ENCODE measurements at regions not wholly inside any gene's neighbourhood (a gene's known extent, or its start where the extent isn't known, plus 50 kb on each side); places are given as distances from the start of the nearest gene placed in this dataset.

DNA sequence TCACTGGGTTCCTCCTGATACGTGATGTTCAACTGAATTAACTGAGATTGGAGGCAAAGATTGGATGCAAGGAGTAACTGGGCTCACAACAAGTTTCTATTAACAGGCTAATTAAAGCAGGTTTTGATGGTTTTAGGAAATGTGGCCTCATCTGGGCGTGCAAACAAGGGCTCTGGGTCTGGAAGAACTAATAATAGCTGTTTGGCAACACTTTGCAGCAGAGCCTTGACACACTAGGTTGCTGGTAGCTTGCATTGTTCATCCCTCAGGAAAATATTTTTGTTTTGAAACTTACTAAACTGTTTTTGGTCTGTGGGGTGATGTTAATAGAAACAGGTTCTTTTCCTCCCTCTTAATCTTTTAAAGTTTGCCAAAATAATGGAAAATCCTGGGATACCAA is 117.2 kb upstream of the CD93 start:
- no peak for DNase-seq

- DNase-seq: no peak
These were observed 115.5 kb upstream of the CD93 start for GRCh38 chr20:23201658-23202057.

DNA sequence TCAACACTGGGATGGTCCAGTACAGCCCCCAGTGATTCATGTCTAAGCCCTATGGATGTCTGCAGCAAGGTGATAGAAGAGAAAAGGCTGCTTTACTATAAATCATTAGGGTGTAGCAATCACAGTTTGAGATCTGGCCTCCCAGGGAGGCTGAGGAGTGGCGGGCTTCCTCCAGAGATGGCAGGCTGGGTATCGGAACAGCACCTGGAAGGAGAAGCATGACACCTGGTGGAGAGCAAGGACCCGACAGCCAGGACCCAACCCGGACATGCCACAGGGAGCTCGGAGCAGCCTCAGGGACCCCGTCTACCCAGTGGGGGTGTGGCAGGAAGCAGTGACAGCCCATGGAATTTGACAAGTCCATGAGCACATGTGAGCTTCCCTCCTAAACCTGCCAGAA is 114.8 kb upstream of the CD93 start:
- no peak for DNase-seq

DNA sequence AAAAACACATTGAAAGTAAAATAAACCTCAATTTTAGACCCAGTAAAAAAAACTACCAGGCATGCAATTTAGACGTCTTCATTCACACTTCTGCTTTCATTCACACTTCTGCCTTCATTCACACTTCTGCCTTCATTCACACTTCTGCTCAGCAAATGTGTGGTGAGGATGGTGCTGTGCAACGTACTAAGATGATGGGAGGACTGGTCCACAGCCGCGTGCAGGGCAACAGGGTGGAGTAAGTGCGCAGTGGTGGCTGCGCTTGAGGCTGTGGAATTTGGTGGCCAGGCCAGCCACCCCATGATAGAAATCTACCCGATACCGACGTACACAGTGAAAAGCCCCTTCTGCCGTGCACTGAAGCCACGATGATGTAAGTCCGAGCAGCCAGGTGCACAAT is 114.3 kb upstream of the CD93 start:
- DNase-seq: no peak

GRCh38 chr20:23199356-23199755 is 113.2 kb upstream of the CD93 start:
- DNase-seq: no peak

GRCh38 chr20:23198815-23199214 is 112.7 kb upstream of the CD93 start:
- no peak for DNase-seq

DNA sequence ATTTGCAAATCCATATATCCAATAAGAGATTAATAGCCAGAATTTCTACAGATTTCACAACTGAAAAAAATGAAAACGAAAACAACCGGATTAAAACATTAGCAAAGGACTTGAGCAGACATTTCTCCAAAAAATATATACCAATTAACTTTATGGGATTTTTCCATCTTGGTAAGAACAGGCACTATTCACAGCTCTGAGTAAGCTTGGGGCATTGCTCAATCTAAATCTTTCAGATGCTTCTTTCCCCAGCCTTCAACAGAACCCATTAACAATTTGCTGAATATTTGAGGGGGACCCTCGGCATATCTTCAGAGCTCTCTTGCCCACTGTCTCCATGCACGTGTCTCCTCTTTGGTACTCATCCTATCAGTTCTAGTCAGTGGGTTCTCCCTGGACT is 111.7 kb upstream of the CD93 start:
- DNase-seq: no peak

- no peak for DNase-seq
These were observed 109.5 kb upstream of the CD93 start for GRCh38 chr20:23195636-23196035.

DNA sequence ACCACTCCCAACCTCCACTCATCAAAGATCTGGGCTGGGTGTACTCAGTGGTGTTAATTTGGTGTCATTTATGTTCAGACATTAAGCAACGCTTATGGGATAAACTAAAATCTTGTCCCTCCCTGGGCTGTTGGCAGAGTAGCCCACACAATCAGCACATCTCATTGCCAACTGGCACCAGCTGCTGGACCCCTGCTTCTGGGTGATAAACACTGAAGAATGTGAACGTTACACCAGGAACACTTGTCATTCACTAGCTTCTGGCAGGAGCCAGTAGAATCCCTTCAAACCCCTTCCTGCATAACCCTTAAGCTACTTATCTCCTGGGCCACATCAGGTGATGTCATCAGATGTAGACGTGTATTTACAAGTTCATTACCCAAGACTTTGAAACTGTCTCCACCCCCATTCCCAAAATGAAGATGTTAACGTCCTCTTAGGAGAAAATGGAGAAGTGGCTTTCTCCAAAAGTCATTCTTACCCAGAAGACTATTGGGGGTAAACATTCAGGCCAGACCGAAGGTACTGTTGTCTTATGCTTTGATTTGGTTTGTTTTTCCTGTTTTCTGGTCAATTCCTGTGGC is 107.8 kb upstream of the CD93 start:
- DNase-seq: no peak

- DNase-seq: no peak
These were observed 106.3 kb upstream of the CD93 start for GRCh38 chr20:23192469-23192868.

- DNase-seq: no peak
These were observed 104.4 kb upstream of the CD93 start for GRCh38 chr20:23190557-23190956.

- no peak for DNase-seq
These were observed 103.7 kb upstream of the CD93 start for GRCh38 chr20:23189854-23190253.

DNA sequence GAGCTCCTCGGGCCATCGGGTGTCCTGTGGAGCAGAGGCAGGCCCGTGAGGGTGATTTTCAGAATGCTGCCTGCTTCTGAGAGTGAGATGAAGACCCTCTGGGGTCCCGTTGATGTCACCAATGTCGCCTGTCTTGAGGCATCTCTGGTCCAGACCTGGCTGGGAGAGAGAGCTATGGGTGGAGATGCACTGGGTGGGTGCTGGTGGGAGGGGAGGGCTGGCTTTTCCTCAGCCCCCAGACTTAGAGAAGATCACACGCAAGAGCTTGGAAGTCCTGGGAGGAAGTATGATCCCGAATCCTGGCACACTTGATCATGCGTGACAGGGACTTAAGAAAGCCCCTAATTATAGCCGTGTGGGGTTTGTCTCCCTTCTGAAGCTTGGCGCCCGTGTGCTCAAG is 103.2 kb upstream of the CD93 start:
- no peak for DNase-seq

GRCh38 chr20:23188377-23189169 is 102.4 kb upstream of the CD93 start:
- no peak for DNase-seq

GRCh38 chr20:23187751-23188150 is 101.6 kb upstream of the CD93 start:
- no peak for DNase-seq

GRCh38 chr20:23186808-23187207 is 100.7 kb upstream of the CD93 start:
- no peak for DNase-seq

DNA sequence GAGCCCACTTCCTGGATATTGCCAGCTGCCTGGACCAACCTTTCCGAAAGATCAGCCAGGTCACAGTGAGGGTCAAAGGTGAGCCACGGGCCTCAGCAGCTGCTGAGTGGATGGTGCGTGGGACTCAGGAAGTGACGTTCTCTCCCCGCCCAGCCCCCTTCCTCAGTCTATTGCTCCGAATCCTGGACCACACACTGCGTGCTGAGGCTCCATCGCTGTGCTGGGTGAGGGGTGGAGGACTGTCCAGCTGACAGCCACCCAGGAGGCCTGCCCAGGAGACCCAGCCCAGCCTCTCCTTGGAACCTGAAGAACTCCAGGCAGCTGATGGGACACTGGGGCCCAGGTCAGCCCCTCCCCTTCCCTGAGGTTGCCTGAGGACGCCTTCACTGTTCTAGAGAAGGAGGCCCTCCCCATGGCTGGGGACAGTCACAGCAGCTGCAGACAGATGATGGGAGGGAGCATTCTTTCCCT is 94.4 kb upstream of the CD93 start:
- DNase-seq: no peak

DNA sequence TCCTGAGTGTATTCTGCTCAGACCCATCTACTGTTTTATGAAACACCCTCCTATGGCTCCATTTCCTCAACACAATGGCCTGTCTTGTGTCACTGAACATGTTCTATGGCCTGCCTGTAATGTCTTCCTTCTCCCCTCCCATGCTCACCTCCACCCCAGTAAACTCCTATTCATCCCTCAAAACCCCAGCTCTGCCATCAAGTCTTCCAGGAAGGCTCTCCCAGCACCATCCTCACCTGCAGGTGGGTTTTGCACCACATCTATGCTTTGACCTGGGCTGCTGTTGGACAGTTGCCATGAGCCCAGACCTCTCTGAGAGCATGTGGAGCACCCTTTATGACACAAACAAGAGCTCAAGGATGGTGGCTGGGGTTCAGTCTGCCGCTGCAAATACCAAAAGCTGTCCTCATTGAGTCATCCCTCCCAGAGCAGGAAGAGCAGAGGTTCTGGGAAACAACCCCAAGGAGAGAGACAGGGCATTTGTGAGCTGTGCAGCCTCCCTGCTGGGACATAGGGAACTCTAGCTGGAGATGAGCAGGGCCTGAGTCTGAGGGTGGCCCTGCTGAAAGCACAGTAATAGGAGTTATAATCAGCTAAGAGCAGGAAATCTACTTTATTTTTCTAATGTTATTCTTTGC is 93.8 kb upstream of the CD93 start:
- DNase-seq: no peak

DNA sequence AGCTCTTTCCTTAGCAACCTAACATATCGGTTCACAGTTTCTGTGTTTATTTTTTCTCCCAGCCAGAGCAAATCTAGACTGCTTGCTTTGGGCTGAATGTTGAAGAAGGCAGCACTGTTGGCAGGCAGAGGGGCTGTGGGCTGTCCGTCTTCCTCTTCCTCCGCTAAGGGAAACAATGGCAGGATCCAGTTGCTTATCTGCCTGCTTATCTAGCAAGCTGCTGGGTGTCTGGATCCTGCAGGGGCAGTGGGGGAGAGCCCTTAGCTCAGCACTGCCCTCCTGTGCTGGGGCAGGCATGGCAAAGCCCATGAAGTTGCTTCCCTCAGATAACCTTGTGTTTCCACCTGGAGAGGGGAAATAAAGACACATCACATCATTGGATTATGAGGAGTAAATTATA is 92.7 kb upstream of the CD93 start:
- DNase-seq: no peak

- no peak for DNase-seq
These were observed 88.7 kb upstream of the CD93 start for GRCh38 chr20:23174821-23175220.

DNA sequence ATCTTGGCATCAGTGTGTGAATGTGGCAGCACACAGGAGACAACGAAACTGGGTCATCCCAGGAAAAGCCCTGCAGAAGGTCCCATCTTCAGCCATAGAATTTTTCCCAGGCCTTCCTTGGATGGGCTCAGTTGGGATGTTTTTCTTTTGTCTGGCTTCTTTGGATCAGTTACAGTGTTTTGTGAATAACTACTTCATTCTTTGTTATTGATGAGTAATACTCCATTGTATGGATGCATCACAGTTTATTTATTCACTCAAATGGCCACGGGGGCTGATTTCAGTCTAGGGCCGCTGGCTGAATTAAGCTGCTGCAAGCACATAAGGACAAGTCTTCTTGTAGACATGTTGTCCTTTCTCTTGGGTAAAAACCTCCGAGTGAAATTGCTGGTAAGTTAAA is 81.3 kb upstream of the CD93 start:
- DNase-seq: no peak

GRCh38 chr20:23166563-23166962 is 80.4 kb upstream of the CD93 start:
- DNase-seq: no peak

DNA sequence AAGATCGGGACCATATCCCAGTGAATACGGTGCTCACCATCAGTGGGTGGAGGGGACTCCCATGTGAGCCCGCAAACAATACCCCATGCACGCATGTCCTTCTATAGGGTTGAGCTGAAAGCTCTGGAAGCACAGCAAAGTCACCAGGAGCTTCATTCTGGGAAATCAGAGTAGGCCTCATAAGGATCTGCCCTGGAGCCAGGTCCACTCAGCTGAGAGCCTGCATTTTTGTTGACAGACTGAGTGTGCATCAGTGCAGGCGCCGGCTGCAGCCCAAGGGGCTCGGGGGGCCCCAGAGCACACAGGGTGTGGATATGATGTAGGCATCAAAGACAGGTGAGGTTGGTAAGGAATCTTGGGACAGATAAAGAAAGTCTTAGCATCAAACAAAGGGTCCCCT is 79.8 kb upstream of the CD93 start:
- DNase-seq: no peak

DNA sequence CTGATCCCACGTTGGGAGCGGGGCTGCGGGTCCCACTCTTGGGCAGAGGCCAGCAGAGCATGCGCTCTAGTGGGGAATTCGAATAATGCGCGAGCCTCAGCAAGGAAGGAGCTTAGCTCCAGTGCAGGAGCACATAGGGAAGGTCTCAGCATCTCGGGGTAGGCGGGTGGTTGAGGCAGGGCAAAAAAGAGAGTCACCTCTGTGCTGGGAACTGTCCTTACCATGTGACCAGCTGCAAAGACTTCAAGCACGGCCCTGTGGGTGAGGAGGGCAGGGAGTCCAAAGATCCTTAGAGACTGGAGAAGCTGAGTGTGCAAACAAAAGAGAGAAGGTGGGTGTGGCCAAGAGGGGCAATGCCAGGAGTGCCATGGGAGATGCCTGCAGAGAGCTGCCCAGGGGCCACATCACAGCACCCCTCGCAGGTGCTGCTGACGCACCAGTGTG is 79.2 kb upstream of the CD93 start:
- no peak for DNase-seq
